ENCODE measurements at regions not wholly inside any gene's neighbourhood (a gene's known extent, or its start where the extent isn't known, plus 50 kb on each side); places are given as distances from the start of the nearest gene placed in this dataset.

DNA sequence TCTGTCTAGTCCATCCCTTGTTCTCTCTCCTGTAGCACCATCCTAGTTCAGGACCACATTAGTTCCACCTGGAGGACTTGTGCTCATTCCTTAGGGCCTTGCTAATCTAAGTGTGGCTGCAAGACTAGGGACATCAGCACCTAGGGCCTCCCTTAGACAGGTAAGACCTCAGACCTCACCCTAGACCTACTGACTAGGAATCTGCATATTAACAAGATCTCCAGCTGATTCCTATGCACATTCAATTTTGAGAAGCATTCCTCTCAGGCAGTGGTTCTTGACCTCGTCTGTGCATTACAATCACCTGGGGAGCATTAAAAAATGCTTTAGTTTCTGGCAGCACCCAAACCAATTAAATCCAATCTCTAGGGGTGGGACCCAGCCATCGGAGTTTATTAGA, 238.4 kb upstream of the RGMA start:
- TF ChIP-seq, protein P1, sequence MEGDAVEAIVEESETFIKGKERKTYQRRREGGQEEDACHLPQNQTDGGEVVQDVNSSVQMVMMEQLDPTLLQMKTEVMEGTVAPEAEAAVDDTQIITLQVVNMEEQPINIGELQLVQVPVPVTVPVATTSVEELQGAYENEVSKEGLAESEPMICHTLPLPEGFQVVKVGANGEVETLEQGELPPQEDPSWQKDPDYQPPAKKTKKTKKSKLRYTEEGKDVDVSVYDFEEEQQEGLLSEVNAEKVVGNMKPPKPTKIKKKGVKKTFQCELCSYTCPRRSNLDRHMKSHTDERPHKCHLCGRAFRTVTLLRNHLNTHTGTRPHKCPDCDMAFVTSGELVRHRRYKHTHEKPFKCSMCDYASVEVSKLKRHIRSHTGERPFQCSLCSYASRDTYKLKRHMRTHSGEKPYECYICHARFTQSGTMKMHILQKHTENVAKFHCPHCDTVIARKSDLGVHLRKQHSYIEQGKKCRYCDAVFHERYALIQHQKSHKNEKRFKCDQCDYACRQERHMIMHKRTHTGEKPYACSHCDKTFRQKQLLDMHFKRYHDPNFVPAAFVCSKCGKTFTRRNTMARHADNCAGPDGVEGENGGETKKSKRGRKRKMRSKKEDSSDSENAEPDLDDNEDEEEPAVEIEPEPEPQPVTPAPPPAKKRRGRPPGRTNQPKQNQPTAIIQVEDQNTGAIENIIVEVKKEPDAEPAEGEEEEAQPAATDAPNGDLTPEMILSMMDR (IDR thresholded peaks at IDR 0.05 in 8 of 11, conservative IDR thresholded peaks at IDR 0.05 in 3 of 11) = no peak
- TF ChIP-seq POLR2A (IDR thresholded peaks at IDR 0.05) (no peak), POLR2AphosphoS5 (IDR thresholded peaks at IDR 0.05) (no peak)

Data from spleen (tissue), 7 donors.